ENCODE measurements at regions not wholly inside any gene's neighbourhood (a gene's known extent, or its start where the extent isn't known, plus 50 kb on each side); places are given as distances from the start of the nearest gene placed in this dataset.

GRCh38 chr1:4529446-4530165 is 124.8 kb upstream of the AJAP1 start:
- no peaks in the 10 kb centered on the region for H3K36me3 ChIP-seq
- peak overlapping the region; percentile 72 for H3K27ac ChIP-seq (replicated peaks)
- intact Hi-C loops (cut with micrococcal nuclease) = no loop called here
- H3K4me1 ChIP-seq = peaks cover 17% of the 10 kb centered on the region
- DNase-seq = no peak
- TF ChIP-seq, protein P1, sequence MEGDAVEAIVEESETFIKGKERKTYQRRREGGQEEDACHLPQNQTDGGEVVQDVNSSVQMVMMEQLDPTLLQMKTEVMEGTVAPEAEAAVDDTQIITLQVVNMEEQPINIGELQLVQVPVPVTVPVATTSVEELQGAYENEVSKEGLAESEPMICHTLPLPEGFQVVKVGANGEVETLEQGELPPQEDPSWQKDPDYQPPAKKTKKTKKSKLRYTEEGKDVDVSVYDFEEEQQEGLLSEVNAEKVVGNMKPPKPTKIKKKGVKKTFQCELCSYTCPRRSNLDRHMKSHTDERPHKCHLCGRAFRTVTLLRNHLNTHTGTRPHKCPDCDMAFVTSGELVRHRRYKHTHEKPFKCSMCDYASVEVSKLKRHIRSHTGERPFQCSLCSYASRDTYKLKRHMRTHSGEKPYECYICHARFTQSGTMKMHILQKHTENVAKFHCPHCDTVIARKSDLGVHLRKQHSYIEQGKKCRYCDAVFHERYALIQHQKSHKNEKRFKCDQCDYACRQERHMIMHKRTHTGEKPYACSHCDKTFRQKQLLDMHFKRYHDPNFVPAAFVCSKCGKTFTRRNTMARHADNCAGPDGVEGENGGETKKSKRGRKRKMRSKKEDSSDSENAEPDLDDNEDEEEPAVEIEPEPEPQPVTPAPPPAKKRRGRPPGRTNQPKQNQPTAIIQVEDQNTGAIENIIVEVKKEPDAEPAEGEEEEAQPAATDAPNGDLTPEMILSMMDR (IDR thresholded peaks at IDR 0.05; ENCODE audit: borderline replicate concordance) = no peak
- H3K27me3 ChIP-seq (ENCODE audit: low read depth) = peaks cover 6% of the 10 kb centered on the region
- H3K9me3 ChIP-seq (replicated peaks) = no peaks in the 10 kb centered on the region
- peak overlapping the region; percentile 14 for H3K4me3 ChIP-seq

DNA sequence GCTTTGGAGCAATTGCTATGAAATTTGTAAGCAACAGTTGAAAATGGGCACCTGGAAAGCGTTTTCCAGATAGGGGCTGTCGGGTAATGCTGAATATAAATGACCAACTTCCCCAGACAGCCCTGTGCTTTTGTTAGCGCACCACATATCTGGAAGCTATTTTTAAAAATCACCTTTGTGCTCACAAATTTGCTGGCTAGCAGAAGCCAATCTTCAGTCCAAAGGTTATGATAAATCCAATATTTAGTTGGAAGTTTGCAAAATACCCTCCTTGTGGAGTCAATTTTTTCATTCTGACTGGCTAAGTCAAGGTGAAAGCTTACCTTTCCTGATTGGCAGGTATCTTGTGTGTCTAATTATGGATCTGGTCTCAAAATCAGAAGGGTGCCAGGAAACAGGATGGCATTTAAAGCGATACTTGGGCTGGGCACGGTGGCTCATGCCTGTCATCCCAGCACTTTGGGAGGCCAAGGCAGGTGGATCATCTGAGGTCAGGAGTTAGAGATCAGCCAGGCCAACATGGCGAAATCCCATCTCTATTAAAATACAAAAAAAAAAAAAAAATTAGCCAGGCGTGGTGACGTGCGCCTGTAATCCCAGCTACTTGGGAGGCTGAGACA is 124.1 kb upstream of the AJAP1 start:
- H3K36me3 ChIP-seq = no peaks in the 10 kb centered on the region
- TF ChIP-seq, protein P1 (IDR thresholded peaks at IDR 0.05; ENCODE audit: borderline replicate concordance) = no peak
- H3K4me3 ChIP-seq = peak overlapping the region; percentile 14
- DNase-seq = no peak
- H3K4me1 ChIP-seq = peaks cover 17% of the 10 kb centered on the region
- H3K27ac ChIP-seq (replicated peaks) = peak overlapping the region; percentile 72
- peaks cover 6% of the 10 kb centered on the region for H3K27me3 ChIP-seq (ENCODE audit: low read depth)
- intact Hi-C loops (cut with micrococcal nuclease) = no loop called here
- H3K9me3 ChIP-seq (replicated peaks) = no peaks in the 10 kb centered on the region

DNA sequence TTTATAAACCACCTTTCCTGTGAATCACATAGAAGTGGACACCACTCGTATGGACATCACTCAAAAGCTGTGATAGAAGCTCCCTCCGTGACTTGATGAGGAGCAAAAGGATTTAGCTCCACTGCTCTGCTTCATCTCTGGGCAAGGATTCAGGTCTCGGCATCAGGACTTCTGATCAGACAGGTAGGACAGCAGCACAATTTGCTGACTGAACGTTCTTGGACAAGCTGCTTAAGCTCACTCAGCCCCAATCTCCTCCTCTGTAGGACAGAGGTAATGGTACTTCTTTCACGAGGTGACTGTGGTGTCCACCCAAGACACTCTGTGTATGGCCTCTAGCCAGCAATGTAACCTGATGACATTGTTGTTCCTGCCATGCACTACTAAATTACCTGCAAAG is 122.6 kb upstream of the AJAP1 start:
- H3K27ac ChIP-seq (replicated peaks) = no peak overlapping the region
- TF ChIP-seq, protein P1 (IDR thresholded peaks at IDR 0.05; ENCODE audit: borderline replicate concordance) = no peak
- H3K4me3 ChIP-seq = no peak overlapping the region
- no peak for DNase-seq
- H3K9me3 ChIP-seq (replicated peaks) = peaks cover 9% of the 10 kb centered on the region
- H3K36me3 ChIP-seq = no peaks in the 10 kb centered on the region
- peaks cover 17% of the 10 kb centered on the region for H3K4me1 ChIP-seq
- peaks cover 6% of the 10 kb centered on the region for H3K27me3 ChIP-seq (ENCODE audit: low read depth)
- intact Hi-C loops (cut with micrococcal nuclease) = no loop called here

DNA sequence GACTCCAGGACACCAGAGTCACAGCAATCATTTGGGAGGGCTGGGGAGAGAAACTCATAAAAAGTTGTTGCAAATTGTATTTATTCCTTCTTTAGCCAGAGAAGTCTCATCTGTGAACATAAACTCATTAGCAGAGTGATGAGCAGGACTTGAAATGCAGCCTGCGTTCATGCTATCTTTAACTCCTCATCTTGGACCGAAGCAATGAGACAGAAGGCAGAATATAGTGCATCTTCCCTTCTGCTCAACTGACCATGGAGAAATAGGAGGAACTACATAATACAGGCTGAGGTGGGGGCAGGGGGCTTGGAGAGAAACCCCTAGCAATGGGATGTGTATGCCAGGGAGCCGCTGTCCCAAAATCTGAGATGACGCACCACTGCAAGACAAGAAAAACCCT is 121.8 kb upstream of the AJAP1 start:
- Histone ChIP-seq H3K9me3 (replicated peaks) (peaks cover 9% of the 10 kb centered on the region), H3K27me3 (ENCODE audit: low read depth) (peaks cover 6% of the 10 kb centered on the region), H3K27ac (replicated peaks) (no peak overlapping the region), H3K4me3 (no peak overlapping the region), H3K4me1 (peaks cover 13% of the 10 kb centered on the region), H3K36me3 (no peaks in the 10 kb centered on the region)
- intact Hi-C loops (cut with micrococcal nuclease) = no loop called here
- no peak for DNase-seq
- TF ChIP-seq, protein P1 (IDR thresholded peaks at IDR 0.05; ENCODE audit: borderline replicate concordance) = no peak

DNA sequence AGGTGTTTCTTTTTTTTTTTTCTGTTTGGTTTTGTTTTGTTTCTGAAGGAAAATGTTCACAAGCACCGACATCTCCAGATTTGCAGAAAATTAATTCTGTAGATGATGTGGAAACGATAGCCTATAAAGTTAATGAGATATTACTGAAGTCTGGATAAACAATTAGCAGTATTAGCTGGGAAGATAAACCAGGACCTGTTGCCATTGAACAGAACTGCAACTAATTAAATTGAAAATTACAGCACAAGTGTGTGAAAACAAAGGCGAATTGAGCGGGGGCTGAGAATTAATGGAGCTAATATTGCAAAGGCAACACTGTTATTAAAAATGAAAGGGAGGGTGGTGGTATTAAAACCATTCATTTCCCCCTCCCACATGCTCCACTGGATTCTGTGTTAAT is 107.5 kb upstream of the AJAP1 start:
- peaks cover 10% of the 10 kb centered on the region for H3K9me3 ChIP-seq (replicated peaks)
- H3K4me3 ChIP-seq = no peak overlapping the region
- intact Hi-C loops (cut with micrococcal nuclease) = no loop called here
- H3K4me1 ChIP-seq = no peaks in the 10 kb centered on the region
- peaks cover 8% of the 10 kb centered on the region for H3K27me3 ChIP-seq (ENCODE audit: low read depth)
- H3K27ac ChIP-seq (replicated peaks) = no peak overlapping the region
- H3K36me3 ChIP-seq = no peaks in the 10 kb centered on the region
- TF ChIP-seq, protein P1 (IDR thresholded peaks at IDR 0.05; ENCODE audit: borderline replicate concordance) = no peak
- DNase-seq = no peak

Measured in left ventricle myocardium inferior (tissue), 1 donor.